PC-9 (cell line): ENCODE measurements at regions not wholly inside any gene's neighbourhood (a gene's known extent, or its start where the extent isn't known, plus 50 kb on each side); places are given as distances from the start of the nearest gene placed in this dataset.

Source experiments
- CTCF ChIP-seq: fragments of 200-600 bp; sonication (generic); conservative IDR thresholded peaks from 2 replicates; pipeline ENCODE4 v1.6.1; 2017; ENCODE audit warnings: mixed run types, antibody characterized with exemption, mild to moderate bottlenecking, moderate library complexity
- EZH2 ChIP-seq: fragments of 200-600 bp; sonication (generic); IDR thresholded peaks from 2 replicates; pipeline ENCODE4 v1.8.0; 2017; ENCODE audit warnings: antibody characterized with exemption, low read depth

- TF ChIP-seq EZH2 = no peak
- no peak for TF ChIP-seq CTCF
These were observed 257.8 kb downstream of the BTBD3 start for GRCh38 chr20:12175538-12175937.
